ENCODE measurements at regions not wholly inside any gene's neighbourhood (a gene's known extent, or its start where the extent isn't known, plus 50 kb on each side); places are given as distances from the start of the nearest gene placed in this dataset.
"Not testable (repeated sequence)": the region's sequence is repeated elsewhere in the genome, so short reads cannot be mapped to it uniquely, and the experiment has no call there.

DNA sequence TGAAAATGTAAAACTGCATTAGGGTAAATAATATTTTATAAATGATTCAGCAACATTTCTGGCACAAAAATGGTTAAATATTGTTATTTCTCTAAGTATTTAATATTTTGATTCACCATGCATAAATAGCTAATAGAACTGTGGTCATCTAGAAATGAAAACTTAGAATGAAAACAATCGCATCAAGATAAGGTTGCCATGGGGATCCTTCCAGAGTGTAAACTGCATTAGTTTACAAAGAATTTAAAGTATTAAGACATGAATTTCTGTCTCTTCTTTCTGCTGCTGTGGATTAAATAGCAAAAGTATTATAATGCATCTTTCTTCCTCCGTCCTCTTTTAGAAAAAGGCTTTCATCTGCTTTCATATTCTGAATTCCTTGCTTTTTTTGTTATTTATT, 1064.6 kb upstream of the SLIT2 start:
- TF ChIP-seq ZNF70 (CRISPR knock-in tag; IDR thresholded peaks at IDR 0.05) (no peak), BACH2 (CRISPR knock-in tag; IDR thresholded peaks at IDR 0.05; ENCODE audit: borderline replicate concordance) (no peak), TCF4 (CRISPR knock-in tag; IDR thresholded peaks at IDR 0.05; ENCODE audit: borderline replicate concordance) (no peak), ZFP3 (CRISPR knock-in tag; IDR thresholded peaks at IDR 0.05) (no peak), GLIS3 (CRISPR knock-in tag; IDR thresholded peaks at IDR 0.05) (no peak), CSDC2 (CRISPR knock-in tag; IDR thresholded peaks at IDR 0.05) (no peak), TOX (CRISPR knock-in tag; IDR thresholded peaks at IDR 0.05; ENCODE audit: borderline replicate concordance) (no peak), ZNF565 (CRISPR knock-in tag; conservative IDR thresholded peaks at IDR 0.05; ENCODE audit: low read depth) (no peak), ZNF8 (CRISPR knock-in tag; IDR thresholded peaks at IDR 0.05) (no peak), ZC3H10 (CRISPR knock-in tag; IDR thresholded peaks at IDR 0.05) (no peak), PPARA (CRISPR knock-in tag; IDR thresholded peaks at IDR 0.05; ENCODE audit: borderline replicate concordance) (no peak), SNAI2 (CRISPR knock-in tag; IDR thresholded peaks at IDR 0.05) (no peak), ARNTL (CRISPR knock-in tag; IDR thresholded peaks at IDR 0.05; ENCODE audit: borderline replicate concordance, low read depth) (no peak), RARB (CRISPR knock-in tag; IDR thresholded peaks at IDR 0.05) (no peak), ESRRG (CRISPR knock-in tag; IDR thresholded peaks at IDR 0.05) (no peak), OSR1 (CRISPR knock-in tag; IDR thresholded peaks at IDR 0.05) (no peak), ISL1 (CRISPR knock-in tag; IDR thresholded peaks at IDR 0.05) (no peak)
- TF ChIP-seq, protein P1, sequence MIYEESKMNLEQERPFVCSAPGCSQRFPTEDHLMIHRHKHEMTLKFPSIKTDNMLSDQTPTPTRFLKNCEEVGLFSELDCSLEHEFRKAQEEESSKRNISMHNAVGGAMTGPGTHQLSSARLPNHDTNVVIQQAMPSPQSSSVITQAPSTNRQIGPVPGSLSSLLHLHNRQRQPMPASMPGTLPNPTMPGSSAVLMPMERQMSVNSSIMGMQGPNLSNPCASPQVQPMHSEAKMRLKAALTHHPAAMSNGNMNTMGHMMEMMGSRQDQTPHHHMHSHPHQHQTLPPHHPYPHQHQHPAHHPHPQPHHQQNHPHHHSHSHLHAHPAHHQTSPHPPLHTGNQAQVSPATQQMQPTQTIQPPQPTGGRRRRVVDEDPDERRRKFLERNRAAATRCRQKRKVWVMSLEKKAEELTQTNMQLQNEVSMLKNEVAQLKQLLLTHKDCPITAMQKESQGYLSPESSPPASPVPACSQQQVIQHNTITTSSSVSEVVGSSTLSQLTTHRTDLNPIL (CRISPR knock-in tag; IDR thresholded peaks at IDR 0.05; ENCODE audit: low read depth), result no peak
- TF ChIP-seq, protein P2, sequence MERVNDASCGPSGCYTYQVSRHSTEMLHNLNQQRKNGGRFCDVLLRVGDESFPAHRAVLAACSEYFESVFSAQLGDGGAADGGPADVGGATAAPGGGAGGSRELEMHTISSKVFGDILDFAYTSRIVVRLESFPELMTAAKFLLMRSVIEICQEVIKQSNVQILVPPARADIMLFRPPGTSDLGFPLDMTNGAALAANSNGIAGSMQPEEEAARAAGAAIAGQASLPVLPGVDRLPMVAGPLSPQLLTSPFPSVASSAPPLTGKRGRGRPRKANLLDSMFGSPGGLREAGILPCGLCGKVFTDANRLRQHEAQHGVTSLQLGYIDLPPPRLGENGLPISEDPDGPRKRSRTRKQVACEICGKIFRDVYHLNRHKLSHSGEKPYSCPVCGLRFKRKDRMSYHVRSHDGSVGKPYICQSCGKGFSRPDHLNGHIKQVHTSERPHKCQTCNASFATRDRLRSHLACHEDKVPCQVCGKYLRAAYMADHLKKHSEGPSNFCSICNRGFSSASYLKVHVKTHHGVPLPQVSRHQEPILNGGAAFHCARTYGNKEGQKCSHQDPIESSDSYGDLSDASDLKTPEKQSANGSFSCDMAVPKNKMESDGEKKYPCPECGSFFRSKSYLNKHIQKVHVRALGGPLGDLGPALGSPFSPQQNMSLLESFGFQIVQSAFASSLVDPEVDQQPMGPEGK (CRISPR knock-in tag; IDR thresholded peaks at IDR 0.05; ENCODE audit: borderline replicate concordance), result no peak

DNA sequence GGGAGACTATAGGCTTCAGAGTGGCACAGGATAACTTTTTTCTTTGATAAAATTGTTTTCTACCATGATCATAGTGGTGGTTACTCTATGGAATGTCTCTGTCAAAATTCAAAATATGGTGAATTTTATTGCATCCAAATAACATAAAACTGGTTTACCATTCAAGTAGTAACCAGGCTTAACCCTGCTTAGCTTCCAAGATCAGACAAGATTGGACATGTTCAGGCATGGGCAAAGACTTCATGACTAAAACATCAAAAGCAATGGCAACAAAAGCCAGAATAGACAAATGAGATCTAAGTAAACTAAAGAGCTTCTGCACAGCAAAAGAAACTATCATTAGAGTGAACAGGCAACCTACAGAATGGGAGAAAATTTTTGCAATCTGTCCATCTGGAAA, 1070.1 kb upstream of the SLIT2 start:
- not testable (repeated sequence) for ATAC-seq

More for the DNA sequence above, 1064.6 kb upstream of the SLIT2 start:
- peak; percentile 76 for ATAC-seq

DNA sequence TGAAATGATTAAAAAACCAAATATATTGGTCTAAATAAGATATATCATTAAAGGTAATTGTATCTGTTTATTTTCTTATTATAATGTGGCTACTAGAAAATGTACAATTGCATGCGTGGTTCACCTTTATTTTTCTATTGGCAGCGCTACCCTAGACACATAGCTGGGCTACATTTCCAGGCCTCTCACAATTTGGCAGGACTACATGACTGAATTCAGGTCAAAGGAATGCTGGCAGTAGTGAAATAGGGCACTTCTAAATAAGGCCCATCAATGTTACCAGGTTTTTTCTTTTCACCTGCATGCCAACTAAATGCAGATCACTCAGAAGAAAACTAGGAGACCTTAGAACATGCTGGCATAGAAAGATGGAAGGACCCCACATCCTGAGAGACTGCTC, 1072.9 kb upstream of the SLIT2 start:
- no peak for ATAC-seq
- TF ChIP-seq, protein P2 (CRISPR knock-in tag; IDR thresholded peaks at IDR 0.05; ENCODE audit: borderline replicate concordance), result no peak
- TF ChIP-seq SNAI2 (CRISPR knock-in tag; IDR thresholded peaks at IDR 0.05), result no peak
- TF ChIP-seq, protein P3, sequence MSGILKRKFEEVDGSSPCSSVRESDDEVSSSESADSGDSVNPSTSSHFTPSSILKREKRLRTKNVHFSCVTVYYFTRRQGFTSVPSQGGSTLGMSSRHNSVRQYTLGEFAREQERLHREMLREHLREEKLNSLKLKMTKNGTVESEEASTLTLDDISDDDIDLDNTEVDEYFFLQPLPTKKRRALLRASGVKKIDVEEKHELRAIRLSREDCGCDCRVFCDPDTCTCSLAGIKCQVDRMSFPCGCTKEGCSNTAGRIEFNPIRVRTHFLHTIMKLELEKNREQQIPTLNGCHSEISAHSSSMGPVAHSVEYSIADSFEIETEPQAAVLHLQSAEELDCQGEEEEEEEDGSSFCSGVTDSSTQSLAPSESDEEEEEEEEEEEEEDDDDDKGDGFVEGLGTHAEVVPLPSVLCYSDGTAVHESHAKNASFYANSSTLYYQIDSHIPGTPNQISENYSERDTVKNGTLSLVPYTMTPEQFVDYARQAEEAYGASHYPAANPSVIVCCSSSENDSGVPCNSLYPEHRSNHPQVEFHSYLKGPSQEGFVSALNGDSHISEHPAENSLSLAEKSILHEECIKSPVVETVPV (CRISPR knock-in tag; IDR thresholded peaks at IDR 0.05), result no peak
- TF ChIP-seq ISL1 (CRISPR knock-in tag; IDR thresholded peaks at IDR 0.05), result no peak
- no peak for TF ChIP-seq ZNF70 (CRISPR knock-in tag; IDR thresholded peaks at IDR 0.05)

DNA sequence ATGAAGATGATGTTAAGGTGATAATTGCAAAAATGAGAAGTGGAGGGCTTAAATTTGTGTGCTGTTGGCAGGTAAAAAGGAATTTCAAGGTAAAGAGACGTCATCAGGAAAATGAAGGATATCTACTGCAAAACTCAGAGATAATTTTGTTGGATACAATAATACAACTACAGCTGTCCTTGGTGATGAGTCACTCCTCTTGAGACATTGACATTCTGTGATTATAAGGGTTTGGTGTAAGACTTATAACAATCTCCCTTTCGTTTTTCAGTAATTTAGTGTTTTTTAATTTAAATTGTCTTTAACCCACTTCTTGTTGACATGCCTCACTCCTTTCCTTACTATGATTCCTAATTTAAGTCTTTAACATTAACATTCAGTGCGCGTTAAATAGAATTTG, 1074.1 kb upstream of the SLIT2 start:
- TF ChIP-seq ZFP30 (CRISPR knock-in tag; IDR thresholded peaks at IDR 0.05) (no peak), RARB (CRISPR knock-in tag; IDR thresholded peaks at IDR 0.05) (no peak), ARNTL (CRISPR knock-in tag; IDR thresholded peaks at IDR 0.05; ENCODE audit: borderline replicate concordance, low read depth) (no peak), TOX (CRISPR knock-in tag; IDR thresholded peaks at IDR 0.05; ENCODE audit: borderline replicate concordance) (no peak), SNAI2 (CRISPR knock-in tag; IDR thresholded peaks at IDR 0.05) (no peak), ISL1 (CRISPR knock-in tag; IDR thresholded peaks at IDR 0.05) (no peak), ZC3H10 (CRISPR knock-in tag; IDR thresholded peaks at IDR 0.05) (no peak)
- TF ChIP-seq, protein P3 (CRISPR knock-in tag; IDR thresholded peaks at IDR 0.05), result no peak
- TF ChIP-seq, protein P1 (CRISPR knock-in tag; IDR thresholded peaks at IDR 0.05; ENCODE audit: low read depth), result no peak
- TF ChIP-seq, protein P2 (CRISPR knock-in tag; IDR thresholded peaks at IDR 0.05; ENCODE audit: borderline replicate concordance), result no peak
- no peak for ATAC-seq

Measured in SK-N-SH treated with all-trans-retinoic acid at 6 μM for 48 hours (cell line).